NCI-H82 (cell line): ENCODE measurements at regions not wholly inside any gene's neighbourhood (a gene's known extent, or its start where the extent isn't known, plus 50 kb on each side); places are given as distances from the start of the nearest gene placed in this dataset.

Experiments used
- DNase-seq: peaks from one replicate; lab custom pipeline; 2025; lab: John Stamatoyannopoulos, UW

- no peak for DNase-seq
Observed at GRCh38 chr15:96093063-96093462, 237.4 kb upstream of the NR2F2 start.

GRCh38 chr15:96097661-96098060, 232.8 kb upstream of the NR2F2 start:
- DNase-seq = no peak

GRCh38 chr15:96102631-96103030, 227.9 kb upstream of the NR2F2 start:
- DNase-seq = no peak

- no peak for DNase-seq
Observed at GRCh38 chr15:96106181-96106580, 224.3 kb upstream of the NR2F2 start.

GRCh38 chr15:96106628-96107027, 223.9 kb upstream of the NR2F2 start:
- no peak for DNase-seq

GRCh38 chr15:96107916-96108315, 222.6 kb upstream of the NR2F2 start:
- DNase-seq = no peak

- DNase-seq = no peak
Observed at GRCh38 chr15:96108405-96108804, 222.1 kb upstream of the NR2F2 start.

GRCh38 chr15:96109820-96110219, 220.7 kb upstream of the NR2F2 start:
- no peak for DNase-seq

GRCh38 chr15:96112018-96112417, 218.5 kb upstream of the NR2F2 start:
- DNase-seq = no peak

- DNase-seq = no peak
Observed at GRCh38 chr15:96115642-96116041, 214.9 kb upstream of the NR2F2 start.

GRCh38 chr15:96117270-96117669, 213.2 kb upstream of the NR2F2 start:
- DNase-seq = no peak

GRCh38 chr15:96119734-96120133, 210.8 kb upstream of the NR2F2 start:
- DNase-seq = no peak

GRCh38 chr15:96121086-96121920, 209.2 kb upstream of the NR2F2 start:
- no peak for DNase-seq

- no peak for DNase-seq
Observed at GRCh38 chr15:96122077-96123027, 208.1 kb upstream of the NR2F2 start.

GRCh38 chr15:96123028-96123400, 207.5 kb upstream of the NR2F2 start:
- DNase-seq = no peak

GRCh38 chr15:96123630-96124187, 206.8 kb upstream of the NR2F2 start:
- DNase-seq = no peak

- DNase-seq = no peak
Observed at GRCh38 chr15:96124436-96124835, 206.1 kb upstream of the NR2F2 start.

- no peak for DNase-seq
Observed at GRCh38 chr15:96125721-96126415, 204.6 kb upstream of the NR2F2 start.

- no peak for DNase-seq
Observed at GRCh38 chr15:96126859-96127258, 203.6 kb upstream of the NR2F2 start.

GRCh38 chr15:96130734-96131133, 199.8 kb upstream of the NR2F2 start:
- DNase-seq = no peak

- DNase-seq = no peak
Observed at GRCh38 chr15:96132126-96132525, 198.4 kb upstream of the NR2F2 start.
